SHP77 treated with DMSO at 0.1 percent for 48 hours (cell line): ENCODE measurements at regions not wholly inside any gene's neighbourhood (a gene's known extent, or its start where the extent isn't known, plus 50 kb on each side); places are given as distances from the start of the nearest gene placed in this dataset.
A peak's percentile ranks its signal among the peaks of the same experiment; 100 is the strongest.

ENCODE experiments used
- DNase-seq: peaks from one replicate; lab custom pipeline; 2025; lab: John Stamatoyannopoulos, UW

DNA sequence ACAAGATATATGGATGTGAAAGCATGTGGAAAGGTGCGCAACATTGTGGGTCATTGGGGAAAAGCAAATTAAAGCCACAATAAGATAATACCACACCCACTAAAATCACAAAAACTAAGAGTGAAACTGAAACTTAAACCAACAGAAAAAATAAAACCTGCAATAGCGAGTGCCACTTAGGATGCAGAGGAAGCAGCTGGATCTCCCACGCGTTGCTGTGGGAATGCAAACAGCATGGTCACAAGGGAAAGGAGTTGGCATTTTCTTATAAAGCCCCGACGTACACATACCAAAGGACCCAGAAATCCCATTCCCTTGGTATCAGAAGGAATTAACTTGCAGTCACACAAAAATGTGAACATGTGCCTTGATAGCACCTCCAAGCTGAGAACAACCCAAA lies 712.0 kb downstream of the TBC1D22A start:
- peak; percentile 75 for DNase-seq

GRCh38 chr22:47472636-47473035 lies 710.2 kb downstream of the TBC1D22A start:
- DNase-seq = no peak

DNA sequence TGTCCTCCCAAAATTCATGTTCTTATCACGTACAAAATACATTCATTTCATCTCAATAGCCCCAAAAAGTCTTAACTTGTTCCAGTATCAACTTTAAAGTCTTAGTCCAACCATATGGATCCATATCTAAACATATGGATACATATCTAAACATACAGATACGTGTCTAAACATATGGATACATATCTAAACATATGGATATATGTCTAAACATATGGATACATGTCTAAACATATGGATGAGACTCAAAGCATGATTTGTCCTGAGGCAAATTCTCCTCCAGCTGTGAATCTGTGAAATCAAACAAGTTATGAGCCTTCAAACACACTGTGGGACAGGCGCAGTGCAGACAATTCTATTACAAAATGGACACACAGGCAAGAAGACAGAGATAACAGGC lies 709.0 kb downstream of the TBC1D22A start:
- no peak for DNase-seq

- no peak for DNase-seq
Observed at GRCh38 chr22:47465809-47466208, 703.4 kb downstream of the TBC1D22A start.

- DNase-seq = no peak
Observed at GRCh38 chr22:47465222-47465621, 702.8 kb downstream of the TBC1D22A start.

- DNase-seq = no peak
Observed at GRCh38 chr22:47463220-47463619, 700.8 kb downstream of the TBC1D22A start.

DNA sequence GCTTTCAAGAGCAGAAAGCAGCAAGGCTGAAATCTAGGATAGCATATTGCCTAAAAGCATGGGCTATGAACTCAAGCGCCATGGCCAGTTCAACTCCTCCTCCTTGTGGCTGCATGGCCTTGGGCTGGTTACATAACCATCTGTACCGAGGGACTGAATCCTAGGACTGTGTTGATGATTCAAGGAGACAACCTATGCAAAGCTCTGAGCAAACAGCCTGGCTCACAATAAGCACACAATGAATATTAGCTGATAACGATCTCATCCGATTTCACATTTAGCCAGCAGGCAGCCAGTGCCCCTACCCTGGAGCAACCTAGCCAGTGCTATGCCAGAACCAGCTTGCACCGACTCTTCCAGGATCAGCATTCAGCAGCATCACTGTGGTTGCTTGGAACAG lies 698.4 kb downstream of the TBC1D22A start:
- peak; percentile 13 for DNase-seq

GRCh38 chr22:47460176-47460575 lies 697.7 kb downstream of the TBC1D22A start:
- no peak for DNase-seq

GRCh38 chr22:47458348-47458747 lies 695.9 kb downstream of the TBC1D22A start:
- no peak for DNase-seq

GRCh38 chr22:47457509-47458300 lies 695.3 kb downstream of the TBC1D22A start:
- no peak for DNase-seq

- DNase-seq = no peak
Observed at GRCh38 chr22:47457021-47457420, 694.6 kb downstream of the TBC1D22A start.

GRCh38 chr22:47456031-47456430 lies 693.6 kb downstream of the TBC1D22A start:
- DNase-seq = no peak

DNA sequence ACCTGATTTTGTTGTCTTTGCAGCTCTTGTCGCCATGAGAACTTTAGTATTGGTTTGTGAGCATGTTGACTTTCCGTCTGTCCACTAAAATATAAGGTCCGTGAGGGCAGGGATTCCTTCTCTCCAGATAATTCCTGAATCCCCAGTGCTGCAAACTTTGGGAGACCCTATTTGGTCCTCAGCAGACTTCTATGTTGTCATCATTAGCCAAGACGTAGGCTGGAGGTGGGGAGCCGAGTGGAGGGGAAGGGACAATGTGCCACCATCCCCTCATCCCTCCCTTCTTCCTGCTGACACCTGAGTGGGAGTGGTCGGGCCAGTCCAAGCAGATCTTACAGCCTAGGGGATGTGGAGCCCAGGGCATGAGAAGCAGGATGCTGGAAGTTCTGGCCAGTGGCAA lies 690.6 kb downstream of the TBC1D22A start:
- DNase-seq = no peak

DNA sequence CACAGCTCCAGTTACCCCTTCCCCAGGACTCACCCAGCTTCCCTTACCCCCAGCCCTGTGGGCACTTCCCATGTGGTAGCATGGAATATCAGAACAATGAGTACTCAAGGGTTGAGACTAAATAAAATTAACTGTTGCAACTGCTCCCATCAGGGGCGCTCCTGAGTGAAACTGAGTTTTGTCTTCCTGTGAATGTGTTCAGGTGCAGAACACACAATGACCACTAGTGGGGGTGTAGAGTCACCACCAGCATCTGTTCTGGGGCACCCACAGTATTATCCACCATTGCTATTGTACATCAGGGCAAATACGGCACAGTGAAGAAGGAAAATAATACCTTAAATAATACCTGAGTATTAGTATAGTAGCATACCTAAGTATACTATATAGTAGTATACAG lies 689.7 kb downstream of the TBC1D22A start:
- DNase-seq = peak; percentile 58

DNA sequence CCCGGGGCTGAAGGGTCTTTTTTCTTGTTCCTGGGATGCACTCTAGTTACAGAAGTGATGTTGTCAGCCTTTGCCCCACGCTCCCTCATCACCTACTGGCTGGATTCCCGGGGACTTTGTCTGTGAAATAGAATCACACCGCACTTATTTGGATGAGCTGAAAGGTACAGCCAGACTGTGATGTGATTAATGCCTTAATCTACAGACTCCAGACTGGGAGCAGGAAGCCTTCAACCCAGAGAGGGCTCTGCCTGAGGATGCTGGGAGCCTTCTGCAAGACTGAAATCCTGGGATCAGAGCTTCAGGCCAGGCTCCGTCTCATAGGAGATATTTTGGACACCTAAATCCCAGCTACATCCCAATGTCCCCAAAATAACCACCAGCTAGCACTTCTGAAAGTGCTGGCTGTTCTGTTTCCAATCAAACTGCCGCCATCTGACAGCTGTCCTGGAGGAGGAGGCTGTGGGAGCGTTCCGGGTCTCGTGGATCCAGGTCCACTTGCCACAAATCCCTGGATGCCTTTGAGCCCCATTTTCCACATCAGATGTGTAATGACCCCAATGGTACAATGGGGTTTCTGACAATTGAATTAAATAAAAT lies 688.5 kb downstream of the TBC1D22A start:
- no peak for DNase-seq

DNA sequence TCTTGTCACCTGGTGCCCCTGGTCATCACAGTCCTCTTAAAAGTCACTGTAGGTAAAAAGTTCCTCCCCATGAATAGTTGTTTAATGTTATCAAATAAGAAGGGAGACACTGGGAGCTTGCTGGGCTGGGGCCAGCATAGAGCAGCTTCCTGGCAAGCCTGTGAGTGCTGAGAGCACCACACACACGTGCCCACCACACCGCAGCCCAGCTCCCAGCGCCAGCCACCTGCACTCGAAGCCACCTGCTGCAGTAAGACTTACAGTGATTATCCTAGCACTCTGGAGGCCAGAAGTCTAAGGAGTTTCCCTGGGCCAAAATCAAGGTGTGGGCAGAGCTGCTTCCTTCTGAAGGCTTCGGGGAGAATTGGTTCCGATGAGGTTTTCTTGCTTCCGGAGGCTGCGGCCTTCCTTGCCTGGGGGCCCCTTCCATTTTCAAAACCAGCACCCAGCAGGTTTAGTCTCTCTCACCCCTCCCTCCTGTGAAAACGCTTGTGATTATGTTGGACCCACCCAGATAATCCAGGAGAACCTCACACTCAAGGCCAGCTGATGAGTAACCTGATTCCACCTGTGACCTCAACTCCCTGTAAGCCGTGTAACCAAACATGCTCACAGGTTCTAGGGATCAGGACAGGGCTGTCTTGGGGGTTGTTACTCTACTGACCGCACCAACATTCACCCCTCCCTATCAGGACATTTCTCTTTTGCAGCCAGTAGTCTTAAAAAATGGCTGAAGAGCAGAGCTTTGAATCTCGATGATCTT lies 687.2 kb downstream of the TBC1D22A start:
- DNase-seq = no peak

DNA sequence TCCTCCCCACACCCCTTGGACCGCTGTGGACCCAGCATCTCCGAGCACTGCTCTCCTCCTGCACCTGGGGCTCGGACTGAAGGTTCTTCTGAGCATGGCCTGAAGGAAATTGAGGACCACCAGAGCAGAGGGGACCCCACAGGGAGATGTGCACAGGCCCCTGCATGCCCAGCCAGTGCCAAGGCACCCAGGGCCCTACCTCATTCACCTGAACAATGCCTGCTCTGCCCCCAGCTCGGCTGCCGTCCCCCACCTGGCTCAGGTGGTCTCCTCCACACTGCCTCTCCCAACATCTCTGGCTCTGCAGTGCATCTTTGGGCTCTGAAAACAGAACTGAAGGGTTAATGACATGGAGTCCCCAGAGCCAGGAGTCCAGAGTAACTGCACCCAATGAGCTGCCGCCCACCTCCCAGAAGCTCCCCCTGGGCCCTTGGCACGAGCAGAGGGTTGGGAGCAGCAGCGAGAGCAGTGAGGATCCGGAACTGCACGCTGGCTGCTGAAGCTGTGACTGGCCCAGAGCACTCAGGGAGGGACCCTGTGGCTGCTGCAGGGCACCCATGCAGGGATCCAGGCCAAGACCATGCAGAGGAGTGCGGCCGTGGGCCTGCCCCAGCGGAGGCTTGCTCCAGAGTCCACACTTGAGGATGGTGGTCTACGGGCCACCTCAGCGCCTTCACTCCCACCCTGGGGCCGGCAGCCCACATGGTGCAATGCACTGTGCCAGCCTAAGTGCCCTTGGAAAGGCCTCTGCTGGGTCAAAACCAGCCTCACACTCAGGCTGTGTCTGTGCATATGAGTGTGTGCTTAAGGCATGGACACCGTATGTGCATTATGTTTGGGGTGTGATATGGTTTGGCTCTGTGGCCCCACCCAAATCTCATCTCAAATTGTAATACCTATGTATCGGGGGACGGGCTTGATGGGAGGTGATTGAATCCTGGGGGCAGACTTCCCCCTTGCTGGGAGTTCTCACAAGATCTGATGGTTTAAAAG lies 686.1 kb downstream of the TBC1D22A start:
- no peak for DNase-seq

DNA sequence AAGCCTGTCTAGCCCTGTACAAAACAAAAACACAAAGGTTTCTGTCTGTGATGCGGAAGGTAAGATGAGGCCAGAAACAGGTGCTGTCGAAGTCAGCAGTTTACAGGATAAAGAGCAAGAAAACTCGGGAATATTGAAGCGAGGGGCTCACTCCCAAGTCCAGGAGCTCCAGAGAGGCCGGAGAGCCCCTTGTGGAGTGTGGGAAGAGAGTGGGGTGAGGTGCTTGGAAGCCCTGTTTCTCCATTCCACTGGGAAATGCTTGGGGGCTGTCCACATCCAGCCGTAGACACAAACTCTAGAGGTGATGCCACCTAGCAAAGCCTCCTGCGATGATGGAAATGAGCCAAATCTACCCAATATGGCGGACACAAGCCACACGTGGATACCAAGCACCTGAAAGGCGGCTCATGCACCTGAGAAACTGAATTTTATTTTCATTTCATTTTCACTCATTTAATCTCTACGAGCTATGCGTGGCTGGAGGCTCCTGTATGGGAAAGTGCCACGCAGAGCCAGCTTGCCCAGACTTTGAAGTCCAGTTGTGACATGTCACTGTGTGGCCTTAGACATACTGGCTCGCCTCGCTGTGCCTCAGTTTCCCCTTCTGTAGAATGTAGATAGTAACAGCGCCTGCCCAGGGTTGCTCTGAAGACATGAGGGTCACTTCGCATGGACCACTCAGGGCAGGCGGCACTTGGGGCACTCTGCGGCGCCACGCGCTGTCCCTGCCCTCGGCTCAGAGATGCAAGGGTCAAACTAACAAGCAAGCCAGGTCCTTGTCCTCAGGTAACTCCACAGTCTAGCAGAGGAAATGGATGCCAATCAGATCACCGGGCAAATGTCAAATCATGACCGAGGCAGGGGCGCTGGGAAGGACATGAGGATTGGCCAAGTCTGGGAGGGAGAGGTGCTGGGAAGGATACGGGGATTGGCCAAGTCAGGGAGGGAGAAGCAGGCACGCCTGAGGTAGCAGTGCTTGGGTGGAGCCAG lies 684.7 kb downstream of the TBC1D22A start:
- no peak for DNase-seq

- DNase-seq = no peak
Observed at GRCh38 chr22:47446331-47446730, 683.9 kb downstream of the TBC1D22A start.

DNA sequence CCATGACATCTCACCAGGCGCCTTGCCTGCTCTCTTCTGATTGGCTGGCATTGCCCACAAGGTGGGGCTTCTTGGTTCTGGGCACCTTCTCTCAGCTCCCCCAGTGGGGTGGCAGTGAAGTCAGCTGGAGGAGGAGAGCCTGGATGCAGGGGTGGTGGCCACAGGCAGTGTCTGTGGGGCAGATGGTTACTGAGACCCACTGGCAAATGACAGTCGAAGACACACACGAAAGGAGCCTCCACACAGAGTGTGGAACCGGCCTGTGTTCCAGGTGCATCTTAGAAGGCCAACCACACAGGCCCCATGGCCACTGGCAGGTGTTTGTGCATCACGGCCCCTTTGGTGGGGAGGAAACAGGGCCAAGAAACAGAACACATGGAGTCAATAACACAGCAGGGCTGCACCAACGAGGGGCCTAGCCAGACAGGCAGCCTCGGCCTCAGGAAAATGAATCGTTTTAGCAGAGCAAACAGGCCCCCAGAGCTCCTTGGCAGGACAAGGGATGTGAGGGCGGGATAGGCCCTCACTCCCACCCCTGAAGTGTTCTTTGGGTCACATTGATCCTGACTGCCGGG lies 683.4 kb downstream of the TBC1D22A start:
- DNase-seq = no peak
